Testis (tissue), 2 donors: ENCODE measurements at regions not wholly inside any gene's neighbourhood (a gene's known extent, or its start where the extent isn't known, plus 50 kb on each side); places are given as distances from the start of the nearest gene placed in this dataset.

Experiments
- CTCF ChIP-seq, 3 experiments: fragments of 450-650 bp in 2 of 3; fragments of 200-600 bp in 1 of 3; sonication (generic) in 1 of 3; IDR thresholded peaks; one replicate each; pipeline ENCODE4 v1.5.1; 2016 to 2019; ENCODE audit warnings: antibody characterized with exemption in 3 of 3, mild to moderate bottlenecking in 2 of 3, moderate library complexity in 1 of 3
- POLR2A ChIP-seq: fragments of 450-650 bp; IDR thresholded peaks from one replicate; pipeline ENCODE4 v1.6.1; 2017; ENCODE audit warnings: antibody characterized with exemption, mild to moderate bottlenecking, moderate library complexity

- TF ChIP-seq CTCF (IDR thresholded peaks at IDR 0.05) (no peak), POLR2A (no peak)
These were observed 267.9 kb upstream of the KLF3 start for GRCh38 chr4:38396091-38396490.
